SK-N-SH (cell line): ENCODE measurements at regions not wholly inside any gene's neighbourhood (a gene's known extent, or its start where the extent isn't known, plus 50 kb on each side); places are given as distances from the start of the nearest gene placed in this dataset.

Experiments used
- CTCF ChIA-PET: fragments of 300-600, 350-600 bp; formaldehyde crosslinking; extraction: SDS; loops from one replicate; lab custom pipeline; 2021; lab: Yijun Ruan, JAX
- POLR2A ChIA-PET: fragments of 350-600 bp; sonication (Branson Sonifier 250); formaldehyde crosslinking; extraction: SDS; loops from one replicate; lab custom pipeline; 2020; ENCODE audit warnings: antibody characterized with exemption, inconsistent platforms; lab: Yijun Ruan, JAX
- DNase-seq: peaks from one replicate; pipeline ENCODE4 v3.0.0; 2012
- H2AFZ ChIP-seq: fragments of 200-600 bp; sonication (generic); 2 replicates; pipeline ENCODE4 v1.8.1; 2016; ENCODE audit warnings: antibody characterized with exemption, mild to moderate bottlenecking, low read depth
- H3F3A ChIP-seq: fragments of 200-600 bp; sonication (generic); replicated peaks from 2 replicates; pipeline ENCODE3; 2016; ENCODE audit warnings: antibody characterized with exemption, mild to moderate bottlenecking; ENCODE audit not compliant: insufficient read depth
- H3K27ac ChIP-seq, 2 experiments: fragments of 200-500 bp in 1 of 2; fragments of 200-600 bp in 1 of 2; sonication (Bioruptor generic) in 1 of 2; sonication (generic), shearing (Covaris generic) in 1 of 2; 2 replicates each; pipeline versions ENCODE4 v1.5.1 to v1.6.1; 2014 to 2016; ENCODE audit warnings: low read depth in 2 of 2, inconsistent platforms in 1 of 2, low read length in 1 of 2, mild to moderate bottlenecking in 1 of 2, mixed read lengths in 1 of 2
- H3K27me3 ChIP-seq: fragments of 200-600 bp; sonication (generic), shearing (Covaris generic); 2 replicates; pipeline ENCODE4 v1.6.1; 2016; ENCODE audit warnings: mixed run types; ENCODE audit not compliant: insufficient read depth
- H3K36me3 ChIP-seq, 2 experiments: fragments of 200-500 bp in 1 of 2; fragments of 200-600 bp in 1 of 2; sonication (Bioruptor generic) in 1 of 2; sonication (generic) in 1 of 2; replicated peaks in 1 of 2; 2 replicates each; pipeline versions ENCODE3 to v1.5.1; 2014 to 2016; ENCODE audit warnings: low read length in 1 of 2, mild to moderate bottlenecking in 1 of 2; ENCODE audit not compliant: insufficient read depth in 2 of 2, control insufficient read depth in 1 of 2
- H3K4me1 ChIP-seq, 2 experiments: fragments of 200-500 bp in 1 of 2; fragments of 200-600 bp in 1 of 2; sonication (Bioruptor generic) in 1 of 2; sonication (generic), shearing (Covaris generic) in 1 of 2; 2 replicates each; pipeline versions ENCODE4 v1.5.1 to v1.6.1; 2014 to 2016; ENCODE audit warnings: low read depth in 1 of 2, low read length in 1 of 2, mixed run types in 1 of 2; ENCODE audit not compliant: insufficient read depth in 2 of 2, control insufficient read depth in 1 of 2
- H3K4me2 ChIP-seq: fragments of 200-600 bp; sonication (generic), shearing (Covaris generic); 2 replicates; pipeline ENCODE4 v1.6.1; 2017; ENCODE audit warnings: mixed run types
- H3K4me3 ChIP-seq, 2 experiments: fragments of 200-500 bp in 1 of 2; fragments of 200-600 bp in 1 of 2; sonication (Bioruptor generic) in 1 of 2; sonication (generic), shearing (Covaris generic) in 1 of 2; 2 replicates each; pipeline versions ENCODE4 v1.5.1 to v1.8.1; 2014 to 2016; ENCODE audit warnings: low read depth in 2 of 2, inconsistent platforms in 1 of 2, low read length in 1 of 2, mild to moderate bottlenecking in 1 of 2, mixed read lengths in 1 of 2, moderate library complexity in 1 of 2
- H3K79me2 ChIP-seq: fragments of 200-600 bp; sonication (generic); 2 replicates; pipeline ENCODE4 v1.8.1; 2017; ENCODE audit warnings: mild to moderate bottlenecking; ENCODE audit not compliant: insufficient read depth
- H3K9ac ChIP-seq: fragments of 200-600 bp; sonication (generic); 2 replicates; pipeline ENCODE4 v1.6.1; 2017; ENCODE audit warnings: mixed run types
- H3K9me2 ChIP-seq: fragments of 200-600 bp; sonication (generic); 2 replicates; pipeline ENCODE4 v1.6.1; 2017; ENCODE audit warnings: mixed run types
- H3K9me3 ChIP-seq: fragments of 200-600 bp; sonication (generic); 2 replicates; pipeline ENCODE4 v1.6.1; 2017; ENCODE audit warnings: mixed run types, mild to moderate bottlenecking, moderate library complexity
- H4K20me1 ChIP-seq: fragments of 200-600 bp; sonication (generic); 2 replicates; pipeline ENCODE4 v1.6.1; 2017; ENCODE audit warnings: mild to moderate bottlenecking, mixed run types; ENCODE audit not compliant: insufficient read depth
- CHD2 ChIP-seq: fragments of 150-350 bp; IDR thresholded peaks from 2 replicates; pipeline ENCODE4 v1.6.1; 2018; ENCODE audit warnings: low read length; ENCODE audit not compliant: partially characterized antibody
- ELF1 ChIP-seq: IDR thresholded peaks from 2 replicates; pipeline ENCODE4 v1.4.0; 2012
- EP300 ChIP-seq, 2 experiments: IDR thresholded peaks; 2 replicates each; pipeline versions ENCODE4 v1.4.0 to v1.6.1; 2012; ENCODE audit warnings: borderline replicate concordance in 1 of 2, low read depth in 1 of 2, low read length in 1 of 2
- FOSL2 ChIP-seq: IDR thresholded peaks from 2 replicates; pipeline ENCODE4 v1.4.0; 2012; ENCODE audit warnings: low read depth, mild to moderate bottlenecking, moderate library complexity, borderline replicate concordance
- FOXM1 ChIP-seq: IDR thresholded peaks from 2 replicates; pipeline ENCODE4 v1.4.0; 2012; ENCODE audit warnings: low read depth, mild to moderate bottlenecking
- JUND ChIP-seq: IDR thresholded peaks from 2 replicates; pipeline ENCODE4 v1.4.0; 2012
- NFIC ChIP-seq: IDR thresholded peaks from 2 replicates; pipeline ENCODE4 v1.4.0; 2012; ENCODE audit warnings: borderline replicate concordance
- NRF1 ChIP-seq: IDR thresholded peaks from 2 replicates; pipeline ENCODE4 v1.6.1; 2012; ENCODE audit warnings: low read depth, mild to moderate bottlenecking, low read length
- POLR2AphosphoS5 ChIP-seq: IDR thresholded peaks from 2 replicates; pipeline ENCODE4 v1.6.1; 2012; ENCODE audit warnings: low read depth, low read length
- RXRA ChIP-seq: IDR thresholded peaks from 2 replicates; pipeline ENCODE4 v1.4.0; 2012; ENCODE audit warnings: low read depth, mild to moderate bottlenecking, borderline replicate concordance
- SIN3A ChIP-seq: IDR thresholded peaks from 2 replicates; pipeline ENCODE4 v1.6.1; 2012; ENCODE audit warnings: low read depth, mild to moderate bottlenecking, low read length, moderate library complexity, borderline replicate concordance
- YY1 ChIP-seq: IDR thresholded peaks from 2 replicates; pipeline ENCODE4 v1.4.0; 2012; ENCODE audit warnings: low read depth, mild to moderate bottlenecking
- WGBS: methylation state at CpG from one replicate; pipeline ENCODE4 v1.1.6; 2017; ENCODE audit warnings: low lambda C conversion rate; 5-methylcytosine and 5-hydroxymethylcytosine counted together
- TF ChIP-seq, protein P1 (sequence below): IDR thresholded peaks from 2 replicates; pipeline ENCODE4 v1.4.0; 2012; ENCODE audit warnings: low read depth, borderline replicate concordance
- TF ChIP-seq, protein P2 (sequence below): IDR thresholded peaks from 2 replicates; pipeline ENCODE4; 2012
- TF ChIP-seq, protein P3 (sequence below): fragments of 150-350 bp; IDR thresholded peaks from 2 replicates; pipeline ENCODE4 v1.6.1; 2017; ENCODE audit warnings: antibody characterized with exemption, low read length, low read depth, borderline replicate concordance
- TF ChIP-seq, protein P4 (sequence below): IDR thresholded peaks from 2 replicates; pipeline ENCODE4 v1.6.1; 2012; ENCODE audit warnings: mild to moderate bottlenecking, low read depth, low read length, moderate library complexity
- TF ChIP-seq, protein P5 (sequence below): IDR thresholded peaks from 2 replicates; pipeline ENCODE4 v1.4.0; 2012; ENCODE audit warnings: low read depth, borderline replicate concordance

DNA sequence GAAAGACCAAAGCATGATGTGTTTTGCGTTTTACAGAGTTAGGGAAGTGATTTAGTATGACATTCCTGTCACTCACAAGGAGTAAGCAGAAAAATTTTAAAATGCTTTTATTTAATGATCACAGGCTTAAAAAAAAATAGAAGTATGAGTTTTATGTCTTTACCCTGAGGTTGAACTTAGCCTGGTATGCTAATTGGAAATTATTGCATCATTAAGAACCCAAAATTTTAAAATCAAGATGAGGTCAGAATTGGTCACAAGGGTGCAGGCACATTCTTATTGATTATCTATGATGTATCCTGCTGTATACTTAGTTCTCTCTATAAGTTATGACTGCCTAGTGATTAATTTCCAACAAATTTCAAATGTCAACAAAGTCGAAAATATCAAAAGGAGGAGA lies 585.6 kb upstream of the ALCAM start:
- CTCF ChIA-PET: no interaction called here
- no peaks in the 10 kb centered on the region for H4K20me1 ChIP-seq

DNA sequence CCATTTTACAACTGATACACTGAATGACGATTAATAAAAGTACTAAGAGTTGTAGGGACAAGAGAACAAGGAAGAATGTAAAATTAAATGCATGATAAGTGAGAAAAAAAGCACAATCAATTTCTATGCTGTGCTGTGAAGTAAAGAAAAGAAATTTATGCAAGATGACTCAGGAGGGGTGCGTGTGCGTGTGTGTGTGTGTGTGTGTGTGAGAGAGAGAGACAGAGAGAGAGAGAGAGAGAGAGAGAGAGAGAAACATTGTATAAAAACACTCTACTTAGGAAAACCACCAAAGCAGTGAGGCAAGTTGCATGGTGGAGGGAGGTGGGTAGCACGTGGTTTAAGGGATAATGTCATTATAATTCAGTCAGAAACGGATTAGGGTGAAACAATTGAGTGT lies 580.8 kb upstream of the ALCAM start:
- Histone ChIP-seq H3K4me1 (no peaks in the 10 kb centered on the region; a peak in 1 of 4 replicates), H4K20me1 (no peaks in the 10 kb centered on the region), H2AFZ (no peak overlapping the region), H3K9me3 (no peaks in the 10 kb centered on the region), H3K4me3 (no peak overlapping the region), H3K27me3 (no peaks in the 10 kb centered on the region), H3K9ac (no peak overlapping the region), H3K9me2 (no peaks in the 10 kb centered on the region), H3K27ac (no peak overlapping the region), H3K4me2 (no peak overlapping the region), H3K79me2 (no peaks in the 10 kb centered on the region), H3F3A (no peaks in the 10 kb centered on the region), H3K36me3 (no peaks in the 10 kb centered on the region)
- WGBS: 63% methylated on average over 5 of the region's 5 CpGs
- ChIA-PET CTCF (no interaction called here), POLR2A (no interaction called here)
- no peak for DNase-seq
- TF ChIP-seq ELF1: no peak
- no peak for TF ChIP-seq FOXM1
- TF ChIP-seq, protein P1, sequence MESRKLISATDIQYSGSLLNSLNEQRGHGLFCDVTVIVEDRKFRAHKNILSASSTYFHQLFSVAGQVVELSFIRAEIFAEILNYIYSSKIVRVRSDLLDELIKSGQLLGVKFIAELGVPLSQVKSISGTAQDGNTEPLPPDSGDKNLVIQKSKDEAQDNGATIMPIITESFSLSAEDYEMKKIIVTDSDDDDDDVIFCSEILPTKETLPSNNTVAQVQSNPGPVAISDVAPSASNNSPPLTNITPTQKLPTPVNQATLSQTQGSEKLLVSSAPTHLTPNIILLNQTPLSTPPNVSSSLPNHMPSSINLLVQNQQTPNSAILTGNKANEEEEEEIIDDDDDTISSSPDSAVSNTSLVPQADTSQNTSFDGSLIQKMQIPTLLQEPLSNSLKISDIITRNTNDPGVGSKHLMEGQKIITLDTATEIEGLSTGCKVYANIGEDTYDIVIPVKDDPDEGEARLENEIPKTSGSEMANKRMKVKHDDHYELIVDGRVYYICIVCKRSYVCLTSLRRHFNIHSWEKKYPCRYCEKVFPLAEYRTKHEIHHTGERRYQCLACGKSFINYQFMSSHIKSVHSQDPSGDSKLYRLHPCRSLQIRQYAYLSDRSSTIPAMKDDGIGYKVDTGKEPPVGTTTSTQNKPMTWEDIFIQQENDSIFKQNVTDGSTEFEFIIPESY: no peak
- TF ChIP-seq FOSL2: no peak
- TF ChIP-seq JUND: no peak
- TF ChIP-seq CHD2: no peak
- TF ChIP-seq EP300 (IDR thresholded peaks at IDR 0.05; ENCODE audit: borderline replicate concordance in 1 of 2, low read depth in 1 of 2, low read length in 1 of 2): no peak
- no peak for TF ChIP-seq NFIC
- TF ChIP-seq, protein P2, sequence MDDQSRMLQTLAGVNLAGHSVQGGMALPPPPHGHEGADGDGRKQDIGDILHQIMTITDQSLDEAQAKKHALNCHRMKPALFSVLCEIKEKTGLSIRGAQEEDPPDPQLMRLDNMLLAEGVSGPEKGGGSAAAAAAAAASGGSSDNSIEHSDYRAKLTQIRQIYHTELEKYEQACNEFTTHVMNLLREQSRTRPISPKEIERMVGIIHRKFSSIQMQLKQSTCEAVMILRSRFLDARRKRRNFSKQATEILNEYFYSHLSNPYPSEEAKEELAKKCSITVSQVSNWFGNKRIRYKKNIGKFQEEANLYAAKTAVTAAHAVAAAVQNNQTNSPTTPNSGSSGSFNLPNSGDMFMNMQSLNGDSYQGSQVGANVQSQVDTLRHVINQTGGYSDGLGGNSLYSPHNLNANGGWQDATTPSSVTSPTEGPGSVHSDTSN: no peak
- no peak for TF ChIP-seq POLR2AphosphoS5
- TF ChIP-seq, protein P3, sequence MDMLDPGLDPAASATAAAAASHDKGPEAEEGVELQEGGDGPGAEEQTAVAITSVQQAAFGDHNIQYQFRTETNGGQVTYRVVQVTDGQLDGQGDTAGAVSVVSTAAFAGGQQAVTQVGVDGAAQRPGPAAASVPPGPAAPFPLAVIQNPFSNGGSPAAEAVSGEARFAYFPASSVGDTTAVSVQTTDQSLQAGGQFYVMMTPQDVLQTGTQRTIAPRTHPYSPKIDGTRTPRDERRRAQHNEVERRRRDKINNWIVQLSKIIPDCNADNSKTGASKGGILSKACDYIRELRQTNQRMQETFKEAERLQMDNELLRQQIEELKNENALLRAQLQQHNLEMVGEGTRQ: no peak
- TF ChIP-seq, protein P4, sequence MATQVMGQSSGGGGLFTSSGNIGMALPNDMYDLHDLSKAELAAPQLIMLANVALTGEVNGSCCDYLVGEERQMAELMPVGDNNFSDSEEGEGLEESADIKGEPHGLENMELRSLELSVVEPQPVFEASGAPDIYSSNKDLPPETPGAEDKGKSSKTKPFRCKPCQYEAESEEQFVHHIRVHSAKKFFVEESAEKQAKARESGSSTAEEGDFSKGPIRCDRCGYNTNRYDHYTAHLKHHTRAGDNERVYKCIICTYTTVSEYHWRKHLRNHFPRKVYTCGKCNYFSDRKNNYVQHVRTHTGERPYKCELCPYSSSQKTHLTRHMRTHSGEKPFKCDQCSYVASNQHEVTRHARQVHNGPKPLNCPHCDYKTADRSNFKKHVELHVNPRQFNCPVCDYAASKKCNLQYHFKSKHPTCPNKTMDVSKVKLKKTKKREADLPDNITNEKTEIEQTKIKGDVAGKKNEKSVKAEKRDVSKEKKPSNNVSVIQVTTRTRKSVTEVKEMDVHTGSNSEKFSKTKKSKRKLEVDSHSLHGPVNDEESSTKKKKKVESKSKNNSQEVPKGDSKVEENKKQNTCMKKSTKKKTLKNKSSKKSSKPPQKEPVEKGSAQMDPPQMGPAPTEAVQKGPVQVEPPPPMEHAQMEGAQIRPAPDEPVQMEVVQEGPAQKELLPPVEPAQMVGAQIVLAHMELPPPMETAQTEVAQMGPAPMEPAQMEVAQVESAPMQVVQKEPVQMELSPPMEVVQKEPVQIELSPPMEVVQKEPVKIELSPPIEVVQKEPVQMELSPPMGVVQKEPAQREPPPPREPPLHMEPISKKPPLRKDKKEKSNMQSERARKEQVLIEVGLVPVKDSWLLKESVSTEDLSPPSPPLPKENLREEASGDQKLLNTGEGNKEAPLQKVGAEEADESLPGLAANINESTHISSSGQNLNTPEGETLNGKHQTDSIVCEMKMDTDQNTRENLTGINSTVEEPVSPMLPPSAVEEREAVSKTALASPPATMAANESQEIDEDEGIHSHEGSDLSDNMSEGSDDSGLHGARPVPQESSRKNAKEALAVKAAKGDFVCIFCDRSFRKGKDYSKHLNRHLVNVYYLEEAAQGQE: no peak
- TF ChIP-seq RXRA: no peak
- TF ChIP-seq NRF1: no peak
- TF ChIP-seq, protein P5, sequence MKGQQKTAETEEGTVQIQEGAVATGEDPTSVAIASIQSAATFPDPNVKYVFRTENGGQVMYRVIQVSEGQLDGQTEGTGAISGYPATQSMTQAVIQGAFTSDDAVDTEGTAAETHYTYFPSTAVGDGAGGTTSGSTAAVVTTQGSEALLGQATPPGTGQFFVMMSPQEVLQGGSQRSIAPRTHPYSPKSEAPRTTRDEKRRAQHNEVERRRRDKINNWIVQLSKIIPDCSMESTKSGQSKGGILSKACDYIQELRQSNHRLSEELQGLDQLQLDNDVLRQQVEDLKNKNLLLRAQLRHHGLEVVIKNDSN: no peak

More for the DNA sequence above, 585.6 kb upstream of the ALCAM start:
- H3K36me3 ChIP-seq: no peaks in the 10 kb centered on the region
- no peaks in the 10 kb centered on the region for H3K79me2 ChIP-seq
- 74% methylated on average over 2 of the region's 2 CpGs for WGBS
- H3K4me2 ChIP-seq: no peak overlapping the region
- no peak overlapping the region for H3K27ac ChIP-seq
- H3K9ac ChIP-seq: no peak overlapping the region
- H3K9me3 ChIP-seq: no peaks in the 10 kb centered on the region
- H3K9me2 ChIP-seq: no peaks in the 10 kb centered on the region
- H3K4me1 ChIP-seq: no peaks in the 10 kb centered on the region; a peak in 1 of 4 replicates
- H2AFZ ChIP-seq: no peak overlapping the region
- no peaks in the 10 kb centered on the region for H3F3A ChIP-seq
- DNase-seq: no peak
- POLR2A ChIA-PET: no interaction called here
- no peak overlapping the region for H3K4me3 ChIP-seq
- no peaks in the 10 kb centered on the region for H3K27me3 ChIP-seq
- TF ChIP-seq YY1: no peak
- TF ChIP-seq, protein P1: no peak
- TF ChIP-seq SIN3A: no peak
- TF ChIP-seq, all 33 proteins: peak for 0
